HFFc6 (cell line): ENCODE measurements at regions not wholly inside any gene's neighbourhood (a gene's known extent, or its start where the extent isn't known, plus 50 kb on each side); places are given as distances from the start of the nearest gene placed in this dataset.
"Not testable (repeated sequence)": the region's sequence is repeated elsewhere in the genome, so short reads cannot be mapped to it uniquely, and the experiment has no call there.

Source experiments
- DNase-seq: peaks from one replicate; pipeline ENCODE4 v3.0.0-alpha.2; 2018
- H3K27ac Mint-ChIP-seq: 2 replicates; pipeline ENCODE4 v1.8.0; 2020; ENCODE audit warnings: mild to moderate bottlenecking, mixed read lengths
- H3K27me3 Mint-ChIP-seq: 2 replicates; pipeline ENCODE4 v1.8.0; 2021; ENCODE audit warnings: mild to moderate bottlenecking, moderate library complexity, mixed read lengths; ENCODE audit not compliant: insufficient read depth
- H3K36me3 Mint-ChIP-seq: 2 replicates; pipeline ENCODE4 v1.8.0; 2021; ENCODE audit warnings: low read depth, mixed read lengths
- H3K4me1 Mint-ChIP-seq: 2 replicates; pipeline ENCODE4 v1.8.0; 2020; ENCODE audit warnings: low read depth, mixed read lengths
- H3K4me3 Mint-ChIP-seq: 2 replicates; pipeline ENCODE4 v1.8.0; 2020; ENCODE audit warnings: mild to moderate bottlenecking, moderate library complexity, mixed read lengths
- H3K9me3 Mint-ChIP-seq: 2 replicates; pipeline ENCODE4 v1.8.0; 2020; ENCODE audit warnings: mild to moderate bottlenecking, mixed read lengths
- TF ChIP-seq, protein P1 (sequence below): fragments of 200-600 bp; sonication (generic); IDR thresholded peaks from 2 replicates; pipeline ENCODE4 v1.5.0; 2021; ENCODE audit warnings: antibody characterized with exemption, mild to moderate bottlenecking

- Mint-ChIP-seq H3K9me3 (peaks cover 7% of the 10 kb centered on the region; the same call in 1 of the 2 replicates), H3K36me3 (no peaks in the 10 kb centered on the region), H3K27ac (no peak overlapping the region), H3K4me1 (no peaks in the 10 kb centered on the region), H3K27me3 (no peaks in the 10 kb centered on the region), H3K4me3 (no peak overlapping the region)
- DNase-seq, result no peak
- TF ChIP-seq, protein P1, sequence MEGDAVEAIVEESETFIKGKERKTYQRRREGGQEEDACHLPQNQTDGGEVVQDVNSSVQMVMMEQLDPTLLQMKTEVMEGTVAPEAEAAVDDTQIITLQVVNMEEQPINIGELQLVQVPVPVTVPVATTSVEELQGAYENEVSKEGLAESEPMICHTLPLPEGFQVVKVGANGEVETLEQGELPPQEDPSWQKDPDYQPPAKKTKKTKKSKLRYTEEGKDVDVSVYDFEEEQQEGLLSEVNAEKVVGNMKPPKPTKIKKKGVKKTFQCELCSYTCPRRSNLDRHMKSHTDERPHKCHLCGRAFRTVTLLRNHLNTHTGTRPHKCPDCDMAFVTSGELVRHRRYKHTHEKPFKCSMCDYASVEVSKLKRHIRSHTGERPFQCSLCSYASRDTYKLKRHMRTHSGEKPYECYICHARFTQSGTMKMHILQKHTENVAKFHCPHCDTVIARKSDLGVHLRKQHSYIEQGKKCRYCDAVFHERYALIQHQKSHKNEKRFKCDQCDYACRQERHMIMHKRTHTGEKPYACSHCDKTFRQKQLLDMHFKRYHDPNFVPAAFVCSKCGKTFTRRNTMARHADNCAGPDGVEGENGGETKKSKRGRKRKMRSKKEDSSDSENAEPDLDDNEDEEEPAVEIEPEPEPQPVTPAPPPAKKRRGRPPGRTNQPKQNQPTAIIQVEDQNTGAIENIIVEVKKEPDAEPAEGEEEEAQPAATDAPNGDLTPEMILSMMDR, result no peak
Observed at GRCh38 chr9:80763536-80763935, 925.8 kb downstream of the TLE1 start.

- no peaks in the 10 kb centered on the region for H3K4me1 Mint-ChIP-seq
- H3K4me3 Mint-ChIP-seq, result no peak overlapping the region
- DNase-seq, result no peak
- TF ChIP-seq, protein P1, result no peak
- H3K27ac Mint-ChIP-seq, result no peak overlapping the region
- no peaks in the 10 kb centered on the region for H3K27me3 Mint-ChIP-seq
- peaks cover 8% of the 10 kb centered on the region; the same call in 1 of the 2 replicates for H3K9me3 Mint-ChIP-seq
- H3K36me3 Mint-ChIP-seq, result no peaks in the 10 kb centered on the region
Observed at GRCh38 chr9:80755586-80755985, 933.8 kb downstream of the TLE1 start.

GRCh38 chr9:80747056-80747455 lies 942.3 kb downstream of the TLE1 start:
- H3K36me3 Mint-ChIP-seq, H3K4me3 Mint-ChIP-seq, H3K27me3 Mint-ChIP-seq, H3K27ac Mint-ChIP-seq, DNase-seq, H3K4me1 Mint-ChIP-seq: not testable (repeated sequence)
- peaks cover 20% of the 10 kb centered on the region for H3K9me3 Mint-ChIP-seq

- Mint-ChIP-seq H3K4me1 (no peaks in the 10 kb centered on the region), H3K9me3 (peaks cover 11% of the 10 kb centered on the region; the same call in 1 of the 2 replicates), H3K4me3 (no peak overlapping the region), H3K27me3 (no peaks in the 10 kb centered on the region; the same call in 1 of the 2 replicates), H3K27ac (no peak overlapping the region), H3K36me3 (no peaks in the 10 kb centered on the region)
- no peak for DNase-seq
- TF ChIP-seq, protein P1, result no peak
Observed at GRCh38 chr9:80732506-80732905, 956.8 kb downstream of the TLE1 start.

- no peaks in the 10 kb centered on the region for H3K27me3 Mint-ChIP-seq
- H3K4me1 Mint-ChIP-seq, result no peaks in the 10 kb centered on the region
- H3K27ac Mint-ChIP-seq, result no peak overlapping the region
- H3K4me3 Mint-ChIP-seq, result no peak overlapping the region
- TF ChIP-seq, protein P1, result no peak
- peaks cover 43% of the 10 kb centered on the region for H3K9me3 Mint-ChIP-seq
- no peak for DNase-seq
- no peaks in the 10 kb centered on the region for H3K36me3 Mint-ChIP-seq
Observed at GRCh38 chr9:80720579-80720978, 968.8 kb downstream of the TLE1 start.

- no peak overlapping the region for H3K27ac Mint-ChIP-seq
- no peaks in the 10 kb centered on the region for H3K27me3 Mint-ChIP-seq
- peaks cover 39% of the 10 kb centered on the region for H3K9me3 Mint-ChIP-seq
- TF ChIP-seq, protein P1, result no peak
- DNase-seq, result no peak
- H3K4me3 Mint-ChIP-seq, result no peak overlapping the region
- no peaks in the 10 kb centered on the region for H3K36me3 Mint-ChIP-seq
- H3K4me1 Mint-ChIP-seq, result no peaks in the 10 kb centered on the region
Observed at GRCh38 chr9:80707120-80707519, 982.2 kb downstream of the TLE1 start.
